NT2/D1 (cell line): ENCODE measurements at regions not wholly inside any gene's neighbourhood (a gene's known extent, or its start where the extent isn't known, plus 50 kb on each side); places are given as distances from the start of the nearest gene placed in this dataset.

ENCODE experiments used
- SUZ12 ChIP-seq: IDR thresholded peaks from 2 replicates; pipeline ENCODE4 v1.6.1; 2011; ENCODE audit not compliant: insufficient read length, insufficient read depth; ENCODE audit errors: extremely low read depth
- ZNF274 ChIP-seq: IDR thresholded peaks from 2 replicates; pipeline ENCODE4 v1.6.1; 2011; ENCODE audit warnings: mild to moderate bottlenecking, low read depth, low read length

DNA sequence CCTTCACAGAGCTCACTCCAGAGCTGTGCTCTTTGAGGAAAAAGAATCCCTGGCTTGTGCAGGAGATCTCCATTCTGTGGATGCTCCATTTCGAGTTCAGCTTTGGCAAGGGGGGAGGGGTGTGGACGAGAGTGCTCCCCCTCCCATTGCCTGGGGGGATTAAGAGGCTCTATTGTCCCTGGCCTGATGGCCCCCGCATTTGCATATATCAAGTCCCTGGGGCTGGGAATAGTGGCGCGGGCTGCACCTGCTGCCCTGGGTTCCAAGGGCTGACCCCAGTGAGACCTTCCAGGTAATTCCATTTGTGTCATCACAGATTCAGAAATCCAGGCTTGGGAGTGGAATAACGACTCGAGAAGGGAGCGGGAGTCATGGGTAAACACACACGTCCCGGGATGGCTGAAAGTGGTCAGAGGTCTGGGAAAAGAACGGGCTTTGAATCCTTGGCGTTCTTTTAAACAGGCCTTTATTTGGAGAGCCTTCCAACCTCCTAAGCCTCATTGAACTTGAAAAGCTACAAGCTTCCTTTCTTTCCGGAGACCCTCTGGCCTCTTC lies 479.3 kb downstream of the HS3ST3B1 start:
- TF ChIP-seq SUZ12 = no peak
- no peak for TF ChIP-seq ZNF274
